ENCODE measurements at regions not wholly inside any gene's neighbourhood (a gene's known extent, or its start where the extent isn't known, plus 50 kb on each side); places are given as distances from the start of the nearest gene placed in this dataset.
"Not testable (repeated sequence)": the region's sequence is repeated elsewhere in the genome, so short reads cannot be mapped to it uniquely, and the experiment has no call there.

GRCh38 chr3:72032441-72033135 lies 247.6 kb upstream of the PROK2 start:
- Histone ChIP-seq H3K36me3 (ENCODE audit: insufficient read depth) (no peaks in the 10 kb centered on the region), H3K9ac (no peak overlapping the region), H4K20me1 (ENCODE audit: insufficient read depth) (no peaks in the 10 kb centered on the region), H3K27me3 (ENCODE audit: insufficient read depth, low read depth) (no peaks in the 10 kb centered on the region), H3K4me3 (IDR thresholded peaks at IDR 0.05; ENCODE audit: insufficient read depth, low read depth, low read length) (no peak overlapping the region), H2AFZ (ENCODE audit: low read depth) (no peak overlapping the region), H3K79me2 (ENCODE audit: insufficient read depth, low read depth) (no peaks in the 10 kb centered on the region), H3K4me1 (ENCODE audit: low read depth, poor library complexity, severe bottlenecking) (no peaks in the 10 kb centered on the region), H3K27ac (no peak overlapping the region), H3K4me2 (no peak overlapping the region)
- TF ChIP-seq CTCF (conservative IDR thresholded peaks at IDR 0.05; ENCODE audit: low read depth, low read length), result no peak

- no peak overlapping the region for H3K4me3 ChIP-seq (IDR thresholded peaks at IDR 0.05; ENCODE audit: insufficient read depth, low read depth, low read length)
- H3K36me3 ChIP-seq (ENCODE audit: insufficient read depth), result no peaks in the 10 kb centered on the region
- no peaks in the 10 kb centered on the region for H4K20me1 ChIP-seq (ENCODE audit: insufficient read depth)
- no peak for TF ChIP-seq CTCF (conservative IDR thresholded peaks at IDR 0.05; ENCODE audit: low read depth, low read length)
- no peak overlapping the region for H2AFZ ChIP-seq (ENCODE audit: low read depth)
- no peaks in the 10 kb centered on the region for H3K79me2 ChIP-seq (ENCODE audit: insufficient read depth, low read depth)
- H3K9ac ChIP-seq, result no peak overlapping the region
- no peak overlapping the region for H3K4me2 ChIP-seq
- H3K4me1 ChIP-seq (ENCODE audit: low read depth, poor library complexity, severe bottlenecking), result no peaks in the 10 kb centered on the region
- H3K27me3 ChIP-seq (ENCODE audit: insufficient read depth, low read depth), result no peaks in the 10 kb centered on the region
- H3K27ac ChIP-seq, result no peak overlapping the region
Observed at GRCh38 chr3:72031581-72031980, 246.6 kb upstream of the PROK2 start.

- H2AFZ ChIP-seq (ENCODE audit: low read depth); H4K20me1 ChIP-seq (ENCODE audit: insufficient read depth); H3K36me3 ChIP-seq (ENCODE audit: insufficient read depth); H3K4me3 ChIP-seq (IDR thresholded peaks at IDR 0.05; ENCODE audit: insufficient read depth, low read depth, low read length); H3K4me2 ChIP-seq; H3K27me3 ChIP-seq (ENCODE audit: insufficient read depth, low read depth); H3K9ac ChIP-seq; H3K4me1 ChIP-seq (ENCODE audit: low read depth, poor library complexity, severe bottlenecking); H3K27ac ChIP-seq; H3K79me2 ChIP-seq (ENCODE audit: insufficient read depth, low read depth): not testable (repeated sequence)
Observed at GRCh38 chr3:72030296-72030695, 245.3 kb upstream of the PROK2 start.

- not testable (repeated sequence) for H3K4me1 ChIP-seq (ENCODE audit: low read depth, poor library complexity, severe bottlenecking); H3K79me2 ChIP-seq (ENCODE audit: insufficient read depth, low read depth); H3K4me3 ChIP-seq (IDR thresholded peaks at IDR 0.05; ENCODE audit: insufficient read depth, low read depth, low read length); H3K4me2 ChIP-seq; H3K27me3 ChIP-seq (ENCODE audit: insufficient read depth, low read depth); H3K9ac ChIP-seq; H2AFZ ChIP-seq (ENCODE audit: low read depth); H3K36me3 ChIP-seq (ENCODE audit: insufficient read depth); H3K27ac ChIP-seq; H4K20me1 ChIP-seq (ENCODE audit: insufficient read depth)
Observed at GRCh38 chr3:72028726-72029125, 243.8 kb upstream of the PROK2 start.

GRCh38 chr3:72028307-72028706 lies 243.4 kb upstream of the PROK2 start:
- H4K20me1 ChIP-seq (ENCODE audit: insufficient read depth); H3K36me3 ChIP-seq (ENCODE audit: insufficient read depth); H3K79me2 ChIP-seq (ENCODE audit: insufficient read depth, low read depth); H3K4me1 ChIP-seq (ENCODE audit: low read depth, poor library complexity, severe bottlenecking); H3K27me3 ChIP-seq (ENCODE audit: insufficient read depth, low read depth); H3K4me2 ChIP-seq; H3K9ac ChIP-seq; H3K4me3 ChIP-seq (IDR thresholded peaks at IDR 0.05; ENCODE audit: insufficient read depth, low read depth, low read length); H2AFZ ChIP-seq (ENCODE audit: low read depth); H3K27ac ChIP-seq: not testable (repeated sequence)

GRCh38 chr3:72027728-72028127 lies 242.8 kb upstream of the PROK2 start:
- not testable (repeated sequence) for H3K4me3 ChIP-seq (IDR thresholded peaks at IDR 0.05; ENCODE audit: insufficient read depth, low read depth, low read length); H3K9ac ChIP-seq; H3K36me3 ChIP-seq (ENCODE audit: insufficient read depth); H3K27ac ChIP-seq; H3K27me3 ChIP-seq (ENCODE audit: insufficient read depth, low read depth); H3K4me1 ChIP-seq (ENCODE audit: low read depth, poor library complexity, severe bottlenecking); H3K4me2 ChIP-seq; H2AFZ ChIP-seq (ENCODE audit: low read depth); H3K79me2 ChIP-seq (ENCODE audit: insufficient read depth, low read depth); H4K20me1 ChIP-seq (ENCODE audit: insufficient read depth)
